ENCODE measurements at regions not wholly inside any gene's neighbourhood (a gene's known extent, or its start where the extent isn't known, plus 50 kb on each side); places are given as distances from the start of the nearest gene placed in this dataset.

DNA sequence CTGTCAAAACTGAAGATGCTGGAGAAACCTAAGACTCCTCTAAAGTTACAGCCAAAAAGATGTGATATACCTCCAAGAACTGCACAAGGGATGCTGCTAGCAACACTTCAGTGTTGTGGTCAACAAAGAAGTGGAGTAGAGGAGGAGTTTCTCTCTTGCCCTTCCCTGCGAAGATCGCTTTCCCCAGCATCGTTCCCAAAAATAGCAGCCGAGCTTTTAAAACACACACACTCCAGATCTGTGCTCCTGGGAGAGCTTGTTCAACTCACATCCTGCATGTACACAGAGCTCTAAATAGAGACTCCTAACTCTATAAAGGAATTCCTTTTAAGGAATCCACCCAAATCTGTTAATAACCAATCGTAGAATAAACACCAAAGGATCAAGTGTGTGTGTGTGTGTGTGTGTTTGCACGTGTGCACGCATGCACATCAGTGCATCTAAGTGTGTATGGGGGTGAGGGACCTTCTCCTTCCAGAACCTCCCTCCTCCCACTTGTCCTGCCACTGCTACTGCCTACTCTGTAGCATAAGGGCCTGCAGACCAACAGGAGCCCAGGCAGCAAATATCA lies 58.5 kb downstream of the PSMG1 start:
- DNase-seq, result no peak

DNA sequence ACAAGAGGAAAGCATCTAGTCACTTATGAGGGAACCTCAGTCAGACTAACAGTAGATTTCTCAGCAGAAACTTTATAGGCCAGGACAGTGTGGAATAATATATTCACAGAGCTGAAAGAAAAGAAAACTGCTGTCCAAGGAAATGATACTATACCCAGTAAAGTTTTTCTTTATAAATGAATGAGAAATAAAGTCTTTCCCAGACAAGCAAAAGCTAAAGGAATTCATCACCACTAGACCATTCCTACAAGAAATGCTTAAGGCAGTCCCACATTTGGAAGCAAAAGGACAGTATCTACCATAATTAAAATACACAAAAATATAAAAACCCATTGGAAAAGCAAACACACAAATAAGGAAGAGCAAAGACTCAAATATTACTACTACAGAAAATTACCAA lies 59.9 kb downstream of the PSMG1 start:
- DNase-seq, result no peak

DNA sequence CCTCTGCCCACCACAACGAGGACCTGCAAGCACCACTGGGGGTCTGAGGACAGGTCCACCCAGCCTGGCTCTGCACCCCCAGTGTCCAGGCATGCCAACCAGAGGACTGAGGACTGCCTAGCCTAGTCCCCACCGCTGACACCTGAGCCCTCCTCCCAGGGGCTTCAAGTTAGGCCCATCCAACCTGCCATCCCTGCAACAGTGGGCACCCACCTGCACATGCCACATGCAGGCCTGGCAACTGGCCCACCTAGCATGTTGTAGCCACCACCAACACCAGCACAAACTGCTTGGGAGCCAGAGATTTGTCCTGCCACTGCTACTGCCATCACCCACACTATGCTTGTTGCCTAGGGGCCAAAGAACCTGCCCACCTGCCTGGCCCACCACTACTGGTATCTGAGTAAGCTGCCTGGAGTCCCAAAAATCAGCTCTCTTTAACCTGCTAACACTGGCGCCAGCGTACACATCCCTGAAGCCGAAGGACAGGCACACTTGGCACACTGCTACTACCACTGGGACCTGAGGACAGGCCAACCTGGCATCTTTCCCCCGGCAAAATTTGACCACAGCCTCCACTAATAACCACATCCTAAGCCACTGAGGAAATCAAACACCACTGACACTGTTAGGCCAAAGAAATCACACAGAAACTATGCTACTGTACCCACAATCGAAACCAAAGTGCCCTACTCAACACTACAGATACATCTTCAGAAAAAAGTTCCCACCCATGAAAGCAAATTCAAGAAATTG lies 61.5 kb downstream of the PSMG1 start:
- DNase-seq, result no peak

DNA sequence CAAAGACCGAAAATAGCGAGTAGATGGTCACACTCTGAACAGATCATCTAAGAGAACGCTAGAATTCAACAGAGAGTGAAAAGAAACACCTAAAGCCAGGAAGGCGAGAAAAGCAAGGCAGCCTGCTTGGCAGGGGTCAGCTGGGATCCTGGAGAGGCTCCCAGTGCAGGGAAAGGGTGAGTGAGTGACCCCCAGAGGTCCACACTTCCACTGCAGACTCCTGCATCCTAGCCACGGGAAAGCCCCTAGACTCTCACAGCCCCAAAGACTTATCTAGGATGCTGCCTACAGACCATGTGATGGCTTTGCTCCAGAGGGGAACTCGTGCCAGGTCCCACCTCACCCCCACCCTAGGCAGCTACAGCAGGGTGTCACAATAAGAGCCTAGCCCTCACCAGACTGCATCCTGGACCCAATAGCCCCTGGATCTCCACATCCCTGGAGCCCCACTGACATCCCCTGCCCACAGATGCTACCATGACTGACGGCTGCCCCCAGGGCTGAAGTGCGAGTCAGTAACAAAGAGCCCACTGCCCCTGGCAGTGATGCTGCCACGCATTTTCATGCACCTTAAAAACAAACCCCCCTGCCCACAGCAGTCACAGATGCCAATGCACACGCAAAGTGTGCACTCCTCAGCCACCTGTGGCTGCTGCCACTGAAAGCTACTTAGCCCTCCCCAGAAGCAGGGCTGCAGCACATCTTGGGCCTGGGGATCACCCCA lies 62.2 kb downstream of the PSMG1 start:
- no peak for DNase-seq

DNA sequence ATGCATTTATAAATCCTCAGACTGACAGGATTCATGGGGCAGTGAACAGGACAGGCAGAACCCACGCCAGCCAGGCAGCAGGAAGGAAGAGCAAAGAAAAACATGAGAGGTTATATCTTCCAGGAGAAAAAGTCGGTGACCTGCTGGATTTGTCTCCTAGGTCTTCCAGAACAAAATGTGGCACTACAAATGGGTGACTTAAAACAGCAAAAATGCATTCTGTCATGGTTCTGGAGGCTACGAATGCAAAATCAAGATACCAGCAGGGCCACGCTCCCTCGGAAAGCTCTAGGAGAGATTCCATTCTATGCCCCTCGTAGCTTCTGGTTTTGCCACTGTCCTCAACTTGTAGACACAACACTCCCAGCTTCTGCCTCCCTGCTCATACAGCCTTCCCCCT lies 63.4 kb downstream of the PSMG1 start:
- no peak for DNase-seq

DNA sequence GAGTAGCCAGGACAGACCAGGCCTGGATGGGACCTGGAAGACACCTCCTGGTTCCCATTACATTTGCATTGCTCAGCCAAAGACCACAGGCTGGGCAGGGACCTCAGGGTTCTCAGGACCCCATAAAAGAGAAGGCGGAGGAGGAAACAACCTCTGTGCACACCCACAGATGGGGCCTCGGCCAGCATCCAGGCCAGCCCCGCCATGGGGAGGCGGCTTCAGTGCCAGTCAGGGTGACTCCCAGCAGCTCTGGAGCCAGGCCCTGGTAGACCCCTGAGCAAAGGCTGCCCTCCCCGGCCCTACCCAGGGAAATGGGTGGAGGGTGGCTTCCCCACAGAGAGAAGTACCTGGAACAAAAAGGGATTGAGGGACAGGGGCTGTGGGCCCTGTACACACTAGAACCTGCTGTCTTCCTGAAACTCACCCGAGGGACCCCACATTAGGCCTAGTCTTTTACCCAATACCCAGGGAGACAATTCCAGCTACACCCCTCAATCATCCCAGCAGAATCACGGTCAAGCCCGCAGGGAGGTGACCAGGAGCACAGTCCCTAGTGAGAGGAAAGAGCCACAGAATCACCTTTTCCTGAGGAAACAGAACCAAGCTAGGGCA lies 64.5 kb downstream of the PSMG1 start:
- DNase-seq, result no peak

DNA sequence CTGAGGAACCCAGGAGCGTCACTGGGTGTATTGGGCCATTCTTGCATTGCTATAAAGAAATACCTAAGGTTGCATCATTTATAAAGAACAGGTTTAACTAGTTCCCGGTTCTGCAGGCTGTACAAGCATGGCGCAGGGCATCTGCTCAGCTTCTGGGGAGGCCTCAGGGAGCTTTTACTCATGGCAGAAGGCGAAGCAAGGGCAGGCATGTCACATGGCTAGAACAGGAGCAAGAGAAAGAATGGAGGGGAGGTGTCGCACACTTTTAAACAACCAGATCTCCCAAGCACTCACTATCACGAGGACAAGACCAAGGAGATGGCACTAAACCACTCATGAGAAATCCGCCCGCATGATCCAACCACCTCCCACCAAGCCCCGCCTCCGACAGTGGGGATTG lies 65.2 kb downstream of the PSMG1 start:
- no peak for DNase-seq

DNA sequence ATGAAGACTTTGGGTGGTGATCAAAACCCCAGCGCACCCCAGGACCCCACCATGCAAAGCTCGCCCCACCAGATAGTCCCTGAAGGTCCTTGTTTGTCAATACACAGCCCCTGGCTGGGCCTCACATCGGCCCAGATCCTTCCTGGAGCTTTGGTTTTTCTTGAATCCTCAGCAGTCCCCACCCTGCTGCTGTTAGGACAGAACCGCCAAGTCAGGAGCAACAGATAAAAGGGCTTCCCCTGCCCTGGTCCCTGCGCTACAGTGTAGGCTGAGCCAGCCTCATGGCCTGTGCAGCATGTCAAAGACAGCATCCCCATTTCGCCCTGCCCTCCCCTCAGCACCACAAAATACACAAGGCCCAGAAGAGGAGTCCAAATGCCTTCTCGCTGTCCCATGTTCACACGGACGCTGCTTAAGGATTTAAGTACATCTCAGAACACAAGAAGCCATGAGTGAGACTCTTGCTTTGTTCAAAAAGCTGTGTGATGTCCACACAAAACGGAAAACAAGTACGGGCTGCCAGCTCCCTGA lies 65.7 kb downstream of the PSMG1 start:
- DNase-seq, result no peak

DNA sequence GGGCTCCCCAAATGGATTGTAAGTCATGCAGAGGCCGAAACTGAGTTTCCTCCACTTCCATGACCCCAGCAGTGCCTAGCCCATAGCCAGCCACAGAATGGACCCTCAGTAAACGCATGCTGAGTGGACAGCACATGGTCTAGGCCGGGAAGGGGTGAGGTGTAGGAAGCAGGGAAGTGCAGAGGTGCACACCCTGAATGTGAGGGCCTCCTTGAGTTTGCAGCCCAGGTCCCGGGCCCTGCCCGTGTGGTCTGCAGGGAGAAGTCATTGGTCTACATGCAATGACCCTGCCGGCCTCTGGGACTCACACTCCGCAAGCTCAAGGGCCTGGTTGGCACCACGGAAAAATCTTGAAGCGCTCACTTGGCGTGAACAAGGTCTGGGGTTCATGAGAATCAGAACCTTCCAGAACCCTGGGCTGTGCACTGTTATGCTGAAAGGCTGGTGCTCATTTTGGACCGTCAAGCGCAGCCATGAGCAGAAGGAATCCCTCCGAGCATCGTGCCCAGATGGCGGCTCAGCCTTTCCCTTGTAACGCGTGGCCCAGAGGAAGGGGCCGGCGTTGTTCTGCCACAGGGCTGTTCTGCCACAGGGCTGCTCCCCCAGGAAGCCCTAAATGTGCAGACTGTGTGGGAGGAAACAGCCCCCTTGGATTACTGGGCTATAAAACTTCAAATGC lies 66.4 kb downstream of the PSMG1 start:
- DNase-seq, result no peak

DNA sequence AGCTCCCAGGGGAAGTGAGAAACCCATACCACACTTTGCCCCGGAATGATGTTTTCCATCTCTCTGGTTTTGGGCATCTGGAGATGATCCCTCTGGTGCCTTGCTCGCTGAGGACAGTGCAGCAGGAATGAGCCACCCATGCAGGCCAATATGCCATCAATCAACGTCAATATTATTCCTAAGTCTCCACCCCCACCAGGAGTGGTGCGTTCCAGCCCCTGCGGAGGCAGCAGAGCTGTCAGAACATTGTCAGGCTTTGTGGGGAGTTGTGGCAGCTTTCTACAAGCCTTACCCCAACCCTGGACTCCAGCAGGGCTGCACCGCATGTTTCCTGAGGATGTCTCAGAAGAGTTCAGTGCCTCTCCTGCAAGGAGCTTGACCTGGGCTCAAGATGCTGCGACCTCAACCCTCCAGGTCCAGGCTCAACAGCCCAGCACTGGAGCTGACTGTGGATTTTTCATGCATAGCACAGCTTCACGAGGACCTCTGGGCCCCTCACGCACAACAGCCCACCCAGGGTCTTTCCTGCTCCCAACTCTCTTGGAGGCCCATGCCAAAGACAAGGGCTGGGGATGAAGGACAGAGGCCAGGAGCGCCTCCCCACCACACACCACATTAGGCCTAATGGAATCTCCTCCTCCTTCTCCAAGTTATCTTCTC lies 67.5 kb downstream of the PSMG1 start:
- DNase-seq, result no peak

DNA sequence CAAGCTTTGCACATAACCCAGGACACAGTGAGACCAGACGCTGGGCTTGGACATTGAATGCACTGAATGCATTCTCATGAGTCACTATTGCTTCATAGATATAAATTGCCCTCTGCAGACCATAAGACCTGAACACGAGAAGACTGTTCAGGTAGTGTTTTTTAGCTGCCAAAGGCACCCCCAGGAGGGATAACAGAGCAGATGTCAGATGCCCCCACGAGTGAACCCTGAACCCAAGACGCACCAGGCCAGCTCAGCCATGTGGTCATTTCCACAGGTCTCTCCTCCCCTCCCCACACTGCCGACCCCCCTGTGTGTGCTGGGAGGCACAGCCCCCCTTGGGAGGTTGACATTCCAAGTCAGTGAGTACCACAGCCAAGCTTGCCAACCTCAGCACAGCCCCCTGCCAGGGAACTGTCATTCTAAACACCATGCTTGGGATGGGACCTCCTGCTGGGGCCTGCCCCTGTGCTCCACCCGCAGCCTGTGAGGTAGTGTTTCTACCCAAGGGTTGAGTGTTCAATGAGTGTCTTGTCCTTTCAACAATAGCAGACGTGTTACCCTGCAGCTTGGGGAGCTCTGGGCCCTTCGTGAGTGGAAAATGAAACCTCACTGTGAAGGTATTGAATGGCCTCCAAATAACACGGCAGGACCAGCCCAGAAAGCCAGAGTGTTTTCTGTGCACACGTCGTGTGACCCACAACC lies 68.2 kb downstream of the PSMG1 start:
- no peak for DNase-seq

DNA sequence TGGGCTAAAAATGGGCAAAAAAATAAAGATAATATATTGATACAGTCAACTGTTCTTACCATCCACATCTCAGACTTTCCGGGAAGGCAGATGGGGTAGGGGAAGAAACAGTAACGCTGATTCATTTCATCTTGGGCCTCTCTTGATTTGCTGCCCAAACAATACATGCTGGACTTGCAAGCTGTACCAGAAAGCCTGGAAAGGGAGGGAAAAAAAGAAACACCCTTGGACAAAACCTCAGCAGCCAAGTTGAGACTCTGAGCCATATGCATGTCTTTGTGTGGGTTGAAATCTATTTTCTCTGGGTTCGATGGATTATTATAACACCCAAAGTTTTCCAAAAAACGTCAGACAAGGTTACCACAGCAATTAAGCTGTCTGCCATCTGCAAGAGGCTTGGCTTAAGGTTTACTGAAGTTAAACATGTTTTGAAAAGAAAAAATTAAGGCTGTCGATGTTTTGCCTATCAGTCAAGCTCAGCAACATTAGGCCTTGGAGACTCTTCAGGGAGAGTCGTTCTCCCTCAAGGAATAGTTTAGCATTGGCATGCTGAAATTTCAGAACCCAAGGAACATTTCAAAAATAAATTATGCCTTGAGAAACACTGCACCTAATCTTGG lies 71.2 kb downstream of the PSMG1 start:
- DNase-seq, result no peak

DNA sequence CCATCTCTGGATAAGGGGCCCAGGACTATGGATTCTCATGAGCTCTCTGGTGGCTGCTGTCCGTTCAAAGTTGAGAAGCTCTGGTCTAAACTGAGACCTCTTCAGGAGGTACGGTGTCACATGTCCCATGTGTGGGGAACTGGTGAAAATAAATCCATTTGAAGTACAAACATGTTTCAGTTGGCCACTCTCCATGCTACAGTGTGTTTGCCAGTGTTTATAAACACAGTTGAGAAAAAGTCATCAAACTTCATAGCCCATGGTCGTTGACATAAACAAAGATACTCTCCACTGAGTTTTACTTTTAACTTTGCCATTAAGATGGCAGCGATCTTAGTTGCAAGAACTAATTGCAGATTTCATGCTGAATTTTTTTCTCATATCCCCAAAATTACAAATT lies 72.8 kb downstream of the PSMG1 start:
- DNase-seq, result no peak

DNA sequence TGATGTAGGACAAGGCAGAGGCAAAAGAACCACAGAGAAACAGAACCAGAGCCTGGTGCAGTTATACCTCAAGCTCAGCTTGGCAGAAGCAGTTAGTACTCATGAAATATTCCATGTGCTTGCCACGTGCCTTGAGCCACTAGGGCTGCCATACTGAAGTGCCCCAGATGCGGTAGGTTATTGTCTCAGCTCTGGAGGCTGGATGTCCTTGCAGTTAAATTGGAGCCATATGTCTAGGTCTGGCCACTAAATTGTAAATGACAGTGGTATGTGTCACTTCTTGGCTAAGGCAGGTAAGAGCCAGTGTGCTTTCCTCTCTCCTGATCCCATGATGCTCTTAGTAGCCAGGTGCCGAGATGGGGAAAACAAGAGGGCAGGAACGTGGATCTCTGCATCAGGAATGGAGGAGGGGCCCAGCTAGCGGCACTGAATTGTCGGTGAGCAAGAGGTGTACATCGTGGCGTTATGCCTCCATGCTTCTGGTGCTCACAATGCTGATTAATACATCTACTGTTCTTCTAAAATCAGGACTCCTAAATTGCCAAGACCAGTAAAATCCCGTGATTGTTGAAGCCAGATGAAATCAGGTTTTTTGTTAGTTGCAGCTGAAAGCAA lies 73.5 kb downstream of the PSMG1 start:
- no peak for DNase-seq

DNA sequence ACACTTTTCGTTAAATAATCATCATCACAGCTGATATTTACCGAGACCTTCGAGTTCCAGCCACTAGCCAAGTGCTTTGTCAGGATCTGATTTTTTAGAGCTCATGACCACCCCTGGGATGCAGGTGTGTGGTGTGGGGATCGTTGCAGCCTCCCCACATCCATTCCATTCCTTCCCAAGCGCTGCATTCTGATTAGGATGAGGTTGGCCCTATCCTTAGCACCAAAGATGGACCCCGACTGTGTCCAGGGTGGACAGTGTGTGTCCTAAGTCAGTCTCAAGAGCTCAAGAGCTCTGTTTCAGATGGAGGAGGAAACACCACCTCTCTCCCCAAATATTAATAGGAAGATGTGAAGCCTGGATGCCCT lies 74.1 kb downstream of the PSMG1 start:
- no peak for DNase-seq

DNA sequence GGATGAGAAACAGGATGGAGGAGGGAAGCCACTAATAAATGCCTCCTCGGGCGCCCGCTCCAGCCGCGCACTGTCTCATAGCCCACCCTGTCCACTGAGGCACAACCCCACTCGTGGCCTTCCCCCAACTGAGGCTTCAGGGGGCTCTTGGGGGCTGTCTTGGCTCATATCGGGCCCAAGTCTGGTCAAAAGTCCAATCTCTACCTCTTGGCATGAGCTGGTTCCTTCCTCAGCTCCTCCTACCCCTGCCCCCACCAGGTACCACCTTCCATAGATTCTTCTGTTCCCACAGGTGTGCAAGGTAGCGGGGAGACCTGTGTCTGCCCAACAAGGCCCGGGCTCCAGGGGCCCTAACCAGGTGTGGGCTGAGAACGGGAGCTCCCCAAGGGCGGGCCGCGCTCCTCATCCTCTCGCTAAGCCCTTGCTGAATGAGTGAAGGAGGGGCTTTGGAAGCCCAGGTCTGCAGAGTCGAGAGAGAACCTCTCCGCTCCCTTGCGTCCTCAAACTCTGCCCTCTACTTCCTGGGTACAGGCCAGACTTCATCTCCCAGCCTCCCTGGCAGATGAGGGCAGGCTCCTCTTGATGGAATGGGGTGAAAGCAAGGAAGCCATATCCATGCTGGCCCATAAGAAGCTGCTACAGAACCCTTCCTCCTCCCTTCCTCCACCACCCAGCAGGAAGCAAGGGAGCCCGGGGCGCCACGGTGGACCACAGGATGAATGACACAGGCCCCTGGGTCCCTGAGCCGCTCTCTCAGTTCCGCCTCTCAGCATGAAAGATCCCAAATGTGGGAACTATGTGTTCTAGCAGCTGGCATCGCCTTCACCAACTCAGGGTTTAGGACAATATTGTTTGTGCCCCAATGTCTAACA lies 74.7 kb downstream of the PSMG1 start:
- DNase-seq, result no peak

DNA sequence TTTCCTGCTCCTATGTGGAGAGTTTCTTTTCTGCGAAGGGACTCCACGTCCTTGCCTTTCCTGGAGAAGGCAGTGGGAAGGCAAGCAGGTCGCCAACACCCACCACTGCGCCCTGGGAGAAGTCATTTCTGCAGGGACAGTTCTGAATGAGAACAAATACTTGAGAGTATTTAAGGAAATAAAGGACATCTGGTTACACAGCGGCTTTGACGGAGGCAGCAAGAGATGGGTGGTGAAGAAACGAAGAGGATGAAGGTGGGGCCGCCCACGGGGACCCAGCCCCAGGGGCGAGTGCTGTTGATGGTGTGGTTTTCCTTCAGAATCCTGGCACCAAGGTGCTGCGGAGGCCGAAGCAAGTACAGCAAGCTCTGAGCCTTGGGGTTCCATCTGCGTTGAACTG lies 75.5 kb downstream of the PSMG1 start:
- no peak for DNase-seq

DNA sequence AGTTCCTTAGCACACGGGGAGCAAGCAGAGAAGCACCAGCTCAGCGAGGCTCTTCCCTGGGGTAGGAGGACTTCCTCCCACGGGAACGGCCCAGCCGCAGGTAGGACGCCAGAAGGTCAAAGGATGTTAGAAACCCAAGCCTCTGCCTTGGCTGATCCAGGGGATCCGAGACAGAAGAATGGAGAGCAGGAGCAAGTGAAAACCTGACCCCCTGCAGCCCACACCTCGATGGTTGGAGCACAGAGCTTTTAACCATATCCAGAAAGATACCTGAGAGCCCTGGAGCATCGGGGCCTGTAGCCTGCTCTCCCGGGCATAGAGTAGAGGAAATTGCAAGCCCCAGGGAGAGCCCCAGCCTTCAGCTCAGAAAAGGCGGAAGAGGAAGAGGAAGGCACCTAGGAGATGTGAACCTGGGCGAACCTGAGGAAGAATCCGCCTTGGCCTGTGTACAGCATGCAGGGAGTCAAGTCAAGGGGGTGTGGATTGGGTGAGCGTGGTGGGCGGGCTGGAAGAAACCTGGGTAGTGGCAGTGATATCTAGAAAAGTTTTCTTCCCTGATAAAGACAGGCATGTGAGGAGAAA lies 76.3 kb downstream of the PSMG1 start:
- no peak for DNase-seq

DNA sequence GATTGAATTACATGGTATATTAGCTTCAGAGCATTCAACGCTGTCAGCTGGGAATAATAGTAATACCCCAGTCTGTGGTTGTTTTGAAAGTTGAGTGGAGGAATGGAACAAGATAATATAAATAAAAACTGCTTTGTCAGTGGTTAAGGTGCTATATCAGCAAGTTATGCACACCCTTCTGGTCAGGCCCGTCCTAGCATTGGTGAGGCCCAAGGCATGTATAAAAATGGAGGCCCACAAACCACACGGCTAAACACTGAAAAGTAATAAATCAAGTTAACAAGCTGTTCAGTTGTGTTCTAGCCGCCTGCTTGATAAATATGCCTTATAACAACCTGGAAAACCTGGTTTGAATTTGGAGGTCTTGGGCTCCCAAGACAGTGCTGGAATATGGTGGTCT lies 77.4 kb downstream of the PSMG1 start:
- DNase-seq, result no peak

DNA sequence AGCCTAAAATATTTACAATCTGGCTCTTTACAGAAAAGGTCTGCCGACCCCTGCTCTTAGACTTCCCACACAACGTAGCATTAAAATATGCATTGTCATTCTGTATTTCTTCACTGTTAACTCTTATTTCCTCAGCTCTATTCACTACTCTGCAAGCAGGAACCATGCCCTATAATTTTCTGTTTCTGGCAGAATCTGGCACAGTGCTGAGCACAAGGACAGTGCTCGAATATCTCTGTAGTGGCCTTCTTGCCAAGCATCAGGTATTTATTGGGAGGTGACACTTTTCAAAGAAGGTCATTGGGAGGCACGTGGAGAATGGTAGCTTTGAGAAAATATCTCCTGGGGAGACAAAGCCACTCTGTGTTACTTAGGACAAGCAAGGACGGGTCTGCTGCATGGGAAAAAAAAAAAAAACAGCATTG lies 77.9 kb downstream of the PSMG1 start:
- DNase-seq, result peak; percentile 80

All from NCI-H2227 treated with DMSO at 0.1 percent for 48 hours (cell line).